Esophagus squamous epithelium (tissue), 4 donors: ENCODE measurements at regions not wholly inside any gene's neighbourhood (a gene's known extent, or its start where the extent isn't known, plus 50 kb on each side); places are given as distances from the start of the nearest gene placed in this dataset.

Source experiments
- CTCF ChIP-seq, 6 experiments: fragments of 450-650 bp in 4 of 6; fragments of 200-600 bp in 2 of 6; sonication (generic) in 2 of 6; IDR thresholded peaks; one replicate each; pipeline ENCODE4 v1.5.1; 2016 to 2019; ENCODE audit warnings: antibody characterized with exemption in 6 of 6, mild to moderate bottlenecking in 4 of 6, moderate library complexity in 4 of 6
- POLR2A ChIP-seq, 4 donors: fragments of 450-650 bp; IDR thresholded peaks; one replicate each; pipeline ENCODE4 v1.6.1; 2017; ENCODE audit warnings: antibody characterized with exemption in 4 of 4, mild to moderate bottlenecking in 4 of 4, moderate library complexity in 3 of 4

GRCh38 chr18:44075038-44075437 is 605.6 kb upstream of the SETBP1 start:
- TF ChIP-seq POLR2A (IDR thresholded peaks at IDR 0.05) (no peak), CTCF (IDR thresholded peaks at IDR 0.05) (no peak)
